B cell (primary cell): ENCODE measurements at regions not wholly inside any gene's neighbourhood (a gene's known extent, or its start where the extent isn't known, plus 50 kb on each side); places are given as distances from the start of the nearest gene placed in this dataset.

Experiments used
- CTCF ChIP-seq: fragments of 200-600 bp; IDR thresholded peaks from one replicate; pipeline ENCODE4 v1.8.0; 2022; ENCODE audit warnings: antibody characterized with exemption, mild to moderate bottlenecking
- EZH2 ChIP-seq: IDR thresholded peaks from 2 replicates; pipeline ENCODE4 v1.6.1; 2012; ENCODE audit warnings: borderline replicate concordance, low read depth, mild to moderate bottlenecking, moderate library complexity, low read length; ENCODE audit not compliant: insufficient read depth, poor library complexity, severe bottlenecking

DNA sequence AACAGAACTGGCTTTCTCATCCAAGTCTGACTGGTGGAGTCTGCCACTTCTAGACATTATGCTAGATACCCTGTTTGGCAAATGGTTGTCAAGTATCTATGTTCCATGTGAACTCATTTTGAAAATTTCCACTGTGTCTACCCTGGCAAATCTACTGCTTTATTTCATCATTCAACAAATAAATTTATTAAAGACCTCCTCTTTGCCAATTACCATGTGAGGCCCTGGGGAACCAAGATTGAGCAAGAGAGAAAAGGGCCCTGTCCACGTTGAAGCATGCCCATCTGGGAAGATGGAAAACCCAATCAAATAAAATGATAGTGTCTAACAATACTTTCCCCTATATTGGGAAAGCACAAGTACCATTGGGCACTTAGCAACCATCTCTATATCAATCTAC, 582.4 kb downstream of the IRS1 start:
- TF ChIP-seq CTCF (no peak), EZH2 (no peak)
